Fibroblast of lung (primary cell): ENCODE measurements at regions not wholly inside any gene's neighbourhood (a gene's known extent, or its start where the extent isn't known, plus 50 kb on each side); places are given as distances from the start of the nearest gene placed in this dataset.
"Not testable (repeated sequence)": the region's sequence is repeated elsewhere in the genome, so short reads cannot be mapped to it uniquely, and the experiment has no call there.

Experiments
- DNase-seq, 2 donors: peaks; one replicate each; pipeline versions ENCODE4 v3.0.0 to v3.0.0-alpha.2; 2010; ENCODE audit warnings: low read depth in 2 of 2
- H2AFZ ChIP-seq: 2 replicates; pipeline ENCODE4 v1.5.1; 2012; ENCODE audit warnings: low read length, control low read depth, inconsistent platforms
- H3K27ac ChIP-seq: 2 replicates; pipeline ENCODE4 v1.5.1; 2011; ENCODE audit warnings: low read length, control low read depth; ENCODE audit not compliant: insufficient read depth
- H3K27me3 ChIP-seq: 2 replicates; pipeline ENCODE4 v1.5.1; 2011; ENCODE audit warnings: mild to moderate bottlenecking, low read length; ENCODE audit not compliant: control insufficient read depth, insufficient read depth
- H3K36me3 ChIP-seq: 2 replicates; pipeline ENCODE4 v1.5.1; 2011; ENCODE audit warnings: low read length; ENCODE audit not compliant: control insufficient read depth, insufficient read depth
- H3K4me1 ChIP-seq: 2 replicates; pipeline ENCODE4 v1.5.1; 2011; ENCODE audit warnings: low read length; ENCODE audit not compliant: control insufficient read depth, insufficient read depth; ENCODE audit errors: extremely low read depth
- H3K4me2 ChIP-seq: 2 replicates; pipeline ENCODE4 v1.5.1; 2011; ENCODE audit warnings: low read length, control low read depth; ENCODE audit not compliant: insufficient read depth; ENCODE audit errors: extremely low read depth
- H3K4me3 ChIP-seq, 4 experiments: fragments of 200-600 bp in 1 of 4; sonication (generic) in 1 of 4; replicated peaks in 1 of 4; 2 replicates each; pipeline ENCODE4 v1.5.1; 2011 to 2016; ENCODE audit warnings: low read length in 4 of 4, low read depth in 3 of 4, mild to moderate bottlenecking in 3 of 4, control low read depth in 2 of 4, inconsistent platforms in 1 of 4, mixed read lengths in 1 of 4; ENCODE audit not compliant: insufficient read depth in 1 of 4; ENCODE audit errors: control extremely low read depth in 1 of 4
- H3K79me2 ChIP-seq: 2 replicates; pipeline ENCODE4 v1.5.1; 2012; ENCODE audit warnings: mild to moderate bottlenecking, low read length, inconsistent platforms; ENCODE audit not compliant: control insufficient read depth, insufficient read depth
- H3K9ac ChIP-seq: 2 replicates; pipeline ENCODE4 v1.5.1; 2011; ENCODE audit warnings: mild to moderate bottlenecking, low read length, control low read depth; ENCODE audit not compliant: insufficient read depth
- H3K9me3 ChIP-seq: 2 replicates; pipeline ENCODE4 v1.5.1; 2012; ENCODE audit warnings: low read depth, low read length; ENCODE audit not compliant: control insufficient read depth, insufficient read depth
- H4K20me1 ChIP-seq: 2 replicates; pipeline ENCODE4 v1.5.1; 2011; ENCODE audit warnings: low read length; ENCODE audit not compliant: control insufficient read depth, insufficient read depth; ENCODE audit errors: extremely low read depth
- CTCF ChIP-seq, 2 donors: IDR thresholded peaks in 1 of 2; conservative IDR thresholded peaks in 1 of 2; 1 replicate in 1 of 2; 2 replicates in 1 of 2; pipeline ENCODE4 v1.5.1; 2011 to 2012; ENCODE audit warnings: low read length in 2 of 2, control low read depth in 1 of 2, inconsistent platforms in 1 of 2, low read depth in 1 of 2, mild to moderate bottlenecking in 1 of 2
- EZH2 ChIP-seq: IDR thresholded peaks from 2 replicates; pipeline ENCODE4 v1.5.1; 2012; ENCODE audit warnings: low read length, control low read depth, mild to moderate bottlenecking; ENCODE audit errors: missing control alignments

- peak in 1 of 2 donors; percentile 5 for DNase-seq
These were observed 53.1 kb upstream of the COBL start for GRCh38 chr7:51369746-51370145.

DNA sequence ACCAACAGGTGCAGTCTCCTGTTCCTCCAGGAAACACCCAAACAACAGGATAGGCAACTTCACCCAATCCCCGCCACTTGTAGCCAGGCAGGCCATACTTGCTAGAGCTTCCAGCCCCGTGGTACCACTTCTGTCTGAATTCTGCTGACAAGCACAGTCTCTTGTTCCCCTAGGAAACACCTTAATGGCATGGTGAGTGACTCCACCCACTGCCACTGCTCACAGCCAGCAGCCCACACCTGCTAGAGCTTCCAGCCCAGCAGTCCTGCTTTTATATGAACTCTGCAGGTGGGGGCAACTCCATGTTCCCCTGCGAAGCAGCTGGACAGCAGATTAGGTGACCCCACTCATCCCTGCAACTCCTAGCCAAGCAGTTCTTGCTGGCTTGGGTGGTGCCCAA lies 52.6 kb upstream of the COBL start:
- not testable (repeated sequence) for H3K36me3 ChIP-seq

More at GRCh38 chr7:51369746-51370145, 53.1 kb upstream of the COBL start:
- Histone ChIP-seq H3K27ac (no peak overlapping the region), H3K4me3 (no peak overlapping the region), H3K4me1 (no peaks in the 10 kb centered on the region), H3K9me3 (no peaks in the 10 kb centered on the region), H4K20me1 (no peaks in the 10 kb centered on the region), H3K79me2 (no peaks in the 10 kb centered on the region), H3K27me3 (no peaks in the 10 kb centered on the region), H2AFZ (no peak overlapping the region), H3K36me3 (no peaks in the 10 kb centered on the region), H3K4me2 (no peak overlapping the region), H3K9ac (no peak overlapping the region)
- TF ChIP-seq CTCF (conservative IDR thresholded peaks at IDR 0.05 in 1 of 2, IDR thresholded peaks at IDR 0.05 in 1 of 2; ENCODE audit: low read depth in 1 of 2, low read length in 2 of 2) (peak; percentile 27 to 31), EZH2 (no peak)

DNA sequence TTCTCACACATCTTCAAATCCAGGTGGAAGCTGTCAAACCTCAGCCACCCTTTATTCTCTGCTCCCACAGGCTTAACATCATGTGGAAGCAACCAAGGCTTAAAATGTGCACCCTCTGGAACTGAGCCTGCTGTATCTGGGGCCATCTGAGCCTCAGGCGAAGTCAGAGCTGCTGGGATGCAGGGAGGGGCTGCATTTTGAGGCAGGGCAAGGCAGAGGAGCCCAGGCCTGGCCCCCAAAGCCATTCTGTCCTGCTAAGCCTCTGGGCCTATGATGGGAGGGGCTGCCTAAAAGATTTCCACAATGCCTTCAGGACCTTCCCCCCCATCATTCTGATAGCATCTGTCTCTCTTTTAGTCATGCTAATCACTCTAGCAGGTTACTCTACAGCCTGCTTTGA lies 51.7 kb upstream of the COBL start:
- H3K4me3 ChIP-seq: no peak overlapping the region
- no peak overlapping the region for H3K4me2 ChIP-seq
- no peaks in the 10 kb centered on the region for H3K36me3 ChIP-seq
- no peaks in the 10 kb centered on the region for H3K9me3 ChIP-seq
- no peak for DNase-seq
- H2AFZ ChIP-seq: no peak overlapping the region
- H3K27ac ChIP-seq: no peak overlapping the region
- H3K27me3 ChIP-seq: no peaks in the 10 kb centered on the region
- no peak overlapping the region for H3K9ac ChIP-seq
- no peaks in the 10 kb centered on the region for H4K20me1 ChIP-seq
- no peaks in the 10 kb centered on the region for H3K4me1 ChIP-seq
- TF ChIP-seq CTCF (conservative IDR thresholded peaks at IDR 0.05 in 1 of 2, IDR thresholded peaks at IDR 0.05 in 1 of 2; ENCODE audit: low read depth in 1 of 2, low read length in 2 of 2): no peak
- TF ChIP-seq EZH2: no peak
- H3K79me2 ChIP-seq: no peaks in the 10 kb centered on the region

More for the DNA sequence above, 52.6 kb upstream of the COBL start:
- H3K4me3 ChIP-seq, H3K9ac ChIP-seq, DNase-seq, H3K4me1 ChIP-seq, H3K9me3 ChIP-seq, H4K20me1 ChIP-seq, H3K27me3 ChIP-seq, H3K27ac ChIP-seq, H2AFZ ChIP-seq, H3K79me2 ChIP-seq, H3K4me2 ChIP-seq: not testable (repeated sequence)
